ENCODE measurements at regions not wholly inside any gene's neighbourhood (a gene's known extent, or its start where the extent isn't known, plus 50 kb on each side); places are given as distances from the start of the nearest gene placed in this dataset.

DNA sequence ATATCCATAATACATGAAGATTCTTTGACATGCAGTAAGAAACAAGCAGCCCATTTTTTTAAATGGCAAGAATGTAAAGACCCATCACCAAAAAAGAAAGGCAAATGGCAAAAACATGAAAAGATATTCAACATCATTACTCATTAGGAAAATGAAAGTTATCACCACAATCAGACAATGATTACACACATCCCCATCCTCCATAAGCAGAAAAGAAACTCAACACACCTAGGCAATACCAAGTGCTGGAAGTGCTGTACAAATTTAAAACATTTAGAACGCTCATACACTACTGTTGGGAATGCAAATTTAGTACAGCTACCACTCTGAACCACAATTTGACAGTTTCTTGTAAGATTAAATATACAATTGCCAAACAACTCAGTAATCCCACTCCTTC lies 466.7 kb downstream of the ACTL7B start:
- TF ChIP-seq, protein P1, sequence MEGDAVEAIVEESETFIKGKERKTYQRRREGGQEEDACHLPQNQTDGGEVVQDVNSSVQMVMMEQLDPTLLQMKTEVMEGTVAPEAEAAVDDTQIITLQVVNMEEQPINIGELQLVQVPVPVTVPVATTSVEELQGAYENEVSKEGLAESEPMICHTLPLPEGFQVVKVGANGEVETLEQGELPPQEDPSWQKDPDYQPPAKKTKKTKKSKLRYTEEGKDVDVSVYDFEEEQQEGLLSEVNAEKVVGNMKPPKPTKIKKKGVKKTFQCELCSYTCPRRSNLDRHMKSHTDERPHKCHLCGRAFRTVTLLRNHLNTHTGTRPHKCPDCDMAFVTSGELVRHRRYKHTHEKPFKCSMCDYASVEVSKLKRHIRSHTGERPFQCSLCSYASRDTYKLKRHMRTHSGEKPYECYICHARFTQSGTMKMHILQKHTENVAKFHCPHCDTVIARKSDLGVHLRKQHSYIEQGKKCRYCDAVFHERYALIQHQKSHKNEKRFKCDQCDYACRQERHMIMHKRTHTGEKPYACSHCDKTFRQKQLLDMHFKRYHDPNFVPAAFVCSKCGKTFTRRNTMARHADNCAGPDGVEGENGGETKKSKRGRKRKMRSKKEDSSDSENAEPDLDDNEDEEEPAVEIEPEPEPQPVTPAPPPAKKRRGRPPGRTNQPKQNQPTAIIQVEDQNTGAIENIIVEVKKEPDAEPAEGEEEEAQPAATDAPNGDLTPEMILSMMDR (IDR thresholded peaks at IDR 0.05) = no peak

DNA sequence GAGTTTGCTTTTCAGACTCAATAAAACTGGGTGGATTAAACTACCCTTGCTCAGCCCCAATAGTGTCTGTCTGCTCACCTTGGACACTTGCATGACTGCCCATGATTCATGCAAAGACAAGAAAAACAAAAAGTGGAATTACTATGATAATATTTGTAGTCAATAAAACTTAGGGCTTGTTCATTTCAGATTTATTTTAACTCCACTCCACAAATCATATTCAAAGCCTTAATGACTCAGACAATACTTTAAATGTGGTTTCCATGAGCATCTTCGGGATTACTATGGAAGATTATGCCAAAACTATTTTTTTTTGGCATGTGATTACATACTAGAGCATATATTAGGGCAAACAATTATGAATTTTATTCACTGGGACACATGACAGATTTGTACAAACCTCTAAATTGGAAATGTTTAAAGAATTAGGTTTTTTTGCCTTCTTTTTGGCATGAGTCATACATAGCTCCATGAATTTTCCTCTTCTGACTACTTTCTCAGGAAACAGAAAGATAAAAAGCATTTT lies 468.9 kb downstream of the ACTL7B start:
- TF ChIP-seq, protein P1 (IDR thresholded peaks at IDR 0.05) = no peak

DNA sequence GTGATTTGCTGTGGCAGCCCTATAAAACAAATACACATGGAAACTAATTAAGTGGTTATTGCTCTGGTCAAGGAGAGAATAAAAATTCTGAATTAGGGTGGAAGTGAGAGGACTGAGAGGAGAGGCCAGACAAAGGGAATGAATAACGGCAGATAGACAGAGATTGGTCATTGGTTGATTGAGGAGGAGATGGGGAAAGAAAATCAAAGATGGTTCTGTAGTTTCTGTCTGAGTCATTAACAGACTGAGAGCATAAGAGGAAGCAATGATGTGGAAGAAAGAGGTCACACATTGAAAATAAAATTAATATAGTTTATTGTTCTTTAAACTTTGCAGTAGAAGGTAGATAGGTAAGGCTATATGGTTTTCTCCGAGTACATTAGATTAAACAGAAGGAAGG lies 469.8 kb downstream of the ACTL7B start:
- TF ChIP-seq, protein P1 (IDR thresholded peaks at IDR 0.05) = no peak

DNA sequence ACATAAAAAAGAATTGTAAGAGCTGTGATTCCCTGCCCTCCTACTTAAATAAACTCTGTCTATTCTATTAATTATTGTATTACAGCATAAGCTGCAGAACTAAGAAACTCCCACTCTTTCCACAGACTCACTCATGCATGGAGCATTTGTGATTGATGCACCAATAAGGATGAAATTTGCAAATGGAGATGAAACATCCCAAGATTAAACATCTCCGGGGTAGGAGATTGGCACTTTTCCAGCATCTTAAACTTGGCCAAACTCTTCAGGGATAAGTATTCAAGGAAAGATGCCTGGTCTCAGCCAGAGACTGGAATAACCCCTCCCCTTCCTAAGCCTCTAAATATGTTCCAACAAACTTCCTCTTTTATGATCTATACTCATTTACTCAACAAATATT lies 472.0 kb downstream of the ACTL7B start:
- TF ChIP-seq, protein P1 (IDR thresholded peaks at IDR 0.05) = no peak

DNA sequence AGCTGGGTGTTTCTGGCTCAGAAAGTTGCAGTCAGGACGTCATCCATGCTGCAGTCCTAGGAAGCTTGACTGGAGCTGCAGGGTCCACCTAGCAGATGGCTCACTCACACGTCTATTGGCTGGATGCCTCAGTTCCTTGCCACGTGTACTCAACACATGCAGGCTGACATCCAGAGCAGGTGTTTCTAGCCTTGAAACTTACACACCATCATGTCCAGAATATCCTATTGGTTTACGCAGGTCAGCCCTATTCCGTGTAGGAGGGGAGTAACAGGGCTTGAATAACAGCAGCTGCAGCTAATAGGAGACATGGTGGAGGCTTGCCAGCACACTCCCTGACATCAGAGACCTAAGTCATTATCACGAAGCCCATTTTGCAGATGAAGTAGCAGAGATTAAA lies 473.5 kb downstream of the ACTL7B start:
- TF ChIP-seq, protein P1 (IDR thresholded peaks at IDR 0.05) = no peak

DNA sequence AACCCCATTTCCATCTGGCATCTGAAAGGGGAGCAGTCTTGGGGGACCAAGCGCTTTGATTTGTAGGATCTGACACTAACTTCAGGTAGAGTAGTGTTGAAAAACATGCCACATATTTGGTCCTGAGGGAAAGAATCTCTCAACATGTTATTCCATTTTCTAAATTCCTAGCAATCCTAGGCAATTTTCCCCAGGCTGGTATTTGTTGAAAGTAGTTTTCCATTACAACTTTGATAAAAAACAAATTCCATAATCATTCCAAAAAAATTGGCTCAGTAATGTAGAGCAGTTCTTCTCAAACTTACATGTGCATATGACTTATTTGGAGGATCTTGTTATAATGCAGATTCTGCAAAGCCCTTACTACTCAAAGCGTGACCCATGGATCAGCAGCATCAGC lies 477.9 kb downstream of the ACTL7B start:
- TF ChIP-seq, protein P1 (IDR thresholded peaks at IDR 0.05) = no peak

DNA sequence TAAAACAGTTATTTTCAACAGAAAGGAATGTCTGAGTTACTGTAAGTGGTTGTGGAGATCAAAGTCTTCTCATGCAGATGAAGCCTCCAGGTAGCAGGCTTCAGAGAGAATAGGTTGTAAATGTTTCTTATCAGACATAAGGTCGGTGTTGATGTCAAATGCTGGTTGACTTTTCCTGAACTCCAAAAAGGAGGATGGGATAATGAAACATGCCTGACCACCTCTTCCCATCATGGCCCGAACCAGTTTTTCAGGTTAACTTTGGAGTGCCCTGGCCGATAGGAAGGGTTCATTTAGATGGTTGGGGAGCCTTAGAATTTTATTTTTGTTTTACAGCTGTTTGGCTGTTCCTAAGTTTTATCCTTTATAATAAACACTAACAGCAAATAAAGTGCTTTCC lies 478.4 kb downstream of the ACTL7B start:
- TF ChIP-seq, protein P1 (IDR thresholded peaks at IDR 0.05) = no peak

DNA sequence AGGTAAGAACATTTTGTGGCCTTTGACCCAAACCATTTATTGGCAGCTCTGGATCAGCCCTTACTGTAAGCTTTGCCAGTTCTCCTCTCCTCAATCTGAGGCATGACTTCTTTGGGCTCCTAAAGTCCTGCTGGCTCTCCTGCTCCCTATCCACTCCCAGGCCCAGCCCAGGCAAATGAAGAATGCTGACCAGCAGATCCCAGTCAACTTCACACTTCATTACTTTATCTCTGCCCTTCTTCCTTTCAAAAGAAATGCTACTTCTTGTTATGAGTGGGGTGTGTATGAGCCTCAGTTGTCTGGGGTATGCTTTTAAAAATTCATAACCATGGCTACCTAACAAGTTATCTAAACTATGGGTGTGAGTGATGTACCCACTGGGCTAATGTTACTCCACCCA lies 479.6 kb downstream of the ACTL7B start:
- TF ChIP-seq, protein P1 (IDR thresholded peaks at IDR 0.05) = no peak

Data from LNCAP (cell line).